ENCODE measurements at regions not wholly inside any gene's neighbourhood (a gene's known extent, or its start where the extent isn't known, plus 50 kb on each side); places are given as distances from the start of the nearest gene placed in this dataset.

DNA sequence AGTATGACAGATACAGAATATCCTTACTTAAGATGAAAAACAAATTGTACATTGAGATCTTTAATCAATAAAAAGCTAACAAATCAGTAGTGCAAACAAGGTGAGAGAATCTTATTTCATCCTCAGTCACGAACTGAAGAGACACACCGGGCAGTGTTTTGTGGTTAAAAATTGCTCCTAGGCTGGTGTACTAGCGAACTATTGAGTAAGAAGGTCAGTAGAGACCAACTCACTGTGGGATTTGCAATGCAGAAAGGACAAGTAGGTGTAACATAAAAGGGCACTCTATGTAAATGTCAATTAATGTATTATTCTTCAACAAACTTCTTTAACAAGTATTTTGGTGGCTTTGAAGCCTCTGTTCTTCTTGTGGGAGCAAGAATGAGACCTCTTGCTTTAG, 260.2 kb upstream of the PPARGC1A start:
- TF ChIP-seq, protein P1, sequence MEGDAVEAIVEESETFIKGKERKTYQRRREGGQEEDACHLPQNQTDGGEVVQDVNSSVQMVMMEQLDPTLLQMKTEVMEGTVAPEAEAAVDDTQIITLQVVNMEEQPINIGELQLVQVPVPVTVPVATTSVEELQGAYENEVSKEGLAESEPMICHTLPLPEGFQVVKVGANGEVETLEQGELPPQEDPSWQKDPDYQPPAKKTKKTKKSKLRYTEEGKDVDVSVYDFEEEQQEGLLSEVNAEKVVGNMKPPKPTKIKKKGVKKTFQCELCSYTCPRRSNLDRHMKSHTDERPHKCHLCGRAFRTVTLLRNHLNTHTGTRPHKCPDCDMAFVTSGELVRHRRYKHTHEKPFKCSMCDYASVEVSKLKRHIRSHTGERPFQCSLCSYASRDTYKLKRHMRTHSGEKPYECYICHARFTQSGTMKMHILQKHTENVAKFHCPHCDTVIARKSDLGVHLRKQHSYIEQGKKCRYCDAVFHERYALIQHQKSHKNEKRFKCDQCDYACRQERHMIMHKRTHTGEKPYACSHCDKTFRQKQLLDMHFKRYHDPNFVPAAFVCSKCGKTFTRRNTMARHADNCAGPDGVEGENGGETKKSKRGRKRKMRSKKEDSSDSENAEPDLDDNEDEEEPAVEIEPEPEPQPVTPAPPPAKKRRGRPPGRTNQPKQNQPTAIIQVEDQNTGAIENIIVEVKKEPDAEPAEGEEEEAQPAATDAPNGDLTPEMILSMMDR (IDR thresholded peaks at IDR 0.05; ENCODE audit: extremely low read depth, insufficient read depth, missing control alignments), result no peak
- no peak for DNase-seq (ENCODE audit: low spot score)
- in situ Hi-C loops (cut with MboI; ENCODE audit: low pct_unique_long_range_greater_than_20kb, low sequenced_read_pairs, unreplicated experiment), result no loop called here

DNA sequence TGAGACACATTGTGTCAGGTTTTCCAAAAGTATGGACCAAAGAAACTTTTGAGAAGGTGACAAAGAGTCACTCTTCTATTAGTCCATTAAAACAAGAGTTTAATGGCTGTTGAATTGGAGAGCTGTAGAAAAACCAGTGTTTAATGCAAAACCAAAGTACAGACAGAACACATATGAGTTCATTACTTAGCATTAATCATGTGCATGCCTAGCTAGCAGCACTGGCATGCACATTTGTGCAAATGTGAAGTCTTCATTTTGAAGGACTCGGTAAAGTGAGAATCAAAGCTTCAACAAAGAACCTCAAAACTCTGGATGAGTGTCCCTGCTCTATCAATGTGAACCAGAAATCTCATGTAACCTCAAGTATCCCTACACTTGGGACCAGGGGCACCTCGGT, 256.3 kb upstream of the PPARGC1A start:
- in situ Hi-C loops (cut with MboI; ENCODE audit: low pct_unique_long_range_greater_than_20kb, low sequenced_read_pairs, unreplicated experiment), result no loop called here
- TF ChIP-seq, protein P1 (IDR thresholded peaks at IDR 0.05; ENCODE audit: extremely low read depth, insufficient read depth, missing control alignments), result no peak
- DNase-seq (ENCODE audit: low spot score), result no peak

DNA sequence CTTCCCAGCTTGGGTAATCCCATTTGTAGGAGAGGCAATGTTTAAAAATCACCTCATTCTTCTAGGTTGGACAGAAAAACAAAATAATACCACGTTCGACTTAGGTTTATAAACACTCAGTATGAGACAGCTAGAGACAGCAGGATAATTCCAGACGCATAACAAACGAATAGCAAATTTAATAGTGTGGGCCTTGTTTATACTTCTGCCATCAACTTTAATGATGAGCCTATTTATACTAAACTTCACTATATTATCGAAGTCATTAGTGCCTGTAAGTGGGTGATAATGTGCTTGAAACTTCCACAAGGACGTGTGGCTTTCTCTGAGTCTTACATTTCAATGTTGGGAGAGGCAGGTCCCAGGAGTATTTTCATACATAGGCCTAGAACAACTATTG, 255.7 kb upstream of the PPARGC1A start:
- no peak for DNase-seq (ENCODE audit: low spot score)
- in situ Hi-C loops (cut with MboI; ENCODE audit: low pct_unique_long_range_greater_than_20kb, low sequenced_read_pairs, unreplicated experiment), result no loop called here
- TF ChIP-seq, protein P1 (IDR thresholded peaks at IDR 0.05; ENCODE audit: extremely low read depth, insufficient read depth, missing control alignments), result no peak

DNA sequence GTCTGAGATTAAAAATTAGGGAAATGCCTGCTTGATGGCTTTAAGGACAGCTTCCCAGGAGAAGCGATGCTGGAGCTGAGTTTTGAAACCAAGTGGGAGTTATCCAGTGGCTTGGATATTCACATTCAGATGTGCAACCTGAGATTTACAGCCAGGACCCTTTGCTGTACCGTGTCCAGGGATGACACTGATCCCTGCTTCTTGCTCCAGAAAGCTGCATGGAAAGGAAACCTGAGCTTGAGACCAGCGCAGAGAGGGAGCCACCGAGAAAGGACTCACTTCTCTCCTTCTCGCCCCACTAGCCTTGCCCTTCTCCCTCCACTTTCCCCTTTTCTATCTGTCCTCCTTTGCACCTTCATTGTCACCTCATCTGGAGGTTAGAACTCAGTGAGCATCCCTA, 254.5 kb upstream of the PPARGC1A start:
- in situ Hi-C loops (cut with MboI; ENCODE audit: low pct_unique_long_range_greater_than_20kb, low sequenced_read_pairs, unreplicated experiment), result no loop called here
- TF ChIP-seq, protein P1 (IDR thresholded peaks at IDR 0.05; ENCODE audit: extremely low read depth, insufficient read depth, missing control alignments), result no peak
- DNase-seq (ENCODE audit: low spot score), result no peak

DNA sequence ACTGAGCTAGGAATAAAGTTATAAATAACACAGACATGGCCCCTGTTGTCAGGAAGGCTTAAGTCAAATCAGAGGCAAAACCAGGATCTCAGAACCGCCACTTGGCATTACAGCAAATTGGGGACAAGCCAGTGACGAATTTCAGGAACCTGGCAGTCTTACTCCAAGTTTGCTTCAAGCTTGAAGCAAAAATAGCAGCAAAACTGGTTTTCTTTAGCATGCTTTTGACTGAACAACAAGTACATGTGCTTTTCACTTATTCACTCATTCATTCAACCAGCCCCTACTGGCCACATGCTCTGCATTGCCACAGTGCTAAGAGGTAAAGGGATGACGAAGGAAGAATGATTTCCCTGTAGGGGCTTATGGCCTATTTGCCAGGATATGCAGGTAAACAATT, 253.9 kb upstream of the PPARGC1A start:
- in situ Hi-C loops (cut with MboI; ENCODE audit: low pct_unique_long_range_greater_than_20kb, low sequenced_read_pairs, unreplicated experiment), result no loop called here

DNA sequence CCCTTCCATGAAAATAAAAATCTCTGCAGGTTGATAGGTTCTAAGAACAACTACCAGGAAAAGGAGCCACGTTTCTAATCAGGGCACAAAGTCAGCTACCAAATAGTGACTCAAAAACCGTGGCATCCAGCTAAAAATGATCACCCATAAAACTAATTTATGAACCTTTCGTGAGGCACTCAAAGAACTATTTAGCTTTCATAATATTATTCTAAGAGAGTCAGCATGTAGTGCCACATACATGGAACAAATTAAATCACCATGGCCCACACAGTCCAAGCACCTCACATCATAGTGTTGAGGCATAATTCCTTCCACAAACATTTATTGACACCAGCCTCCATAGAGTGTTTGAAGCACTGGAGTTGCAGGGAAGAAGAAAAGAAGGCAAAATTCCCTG, 252.0 kb upstream of the PPARGC1A start:
- in situ Hi-C loops (cut with MboI; ENCODE audit: low pct_unique_long_range_greater_than_20kb, low sequenced_read_pairs, unreplicated experiment), result no loop called here
- no peak for DNase-seq (ENCODE audit: low spot score)
- TF ChIP-seq, protein P1 (IDR thresholded peaks at IDR 0.05; ENCODE audit: extremely low read depth, insufficient read depth, missing control alignments), result no peak

More for the DNA sequence above, 253.9 kb upstream of the PPARGC1A start:
- DNase-seq (ENCODE audit: low spot score), result no peak
- TF ChIP-seq, protein P1 (IDR thresholded peaks at IDR 0.05; ENCODE audit: extremely low read depth, insufficient read depth, missing control alignments), result no peak

DNA sequence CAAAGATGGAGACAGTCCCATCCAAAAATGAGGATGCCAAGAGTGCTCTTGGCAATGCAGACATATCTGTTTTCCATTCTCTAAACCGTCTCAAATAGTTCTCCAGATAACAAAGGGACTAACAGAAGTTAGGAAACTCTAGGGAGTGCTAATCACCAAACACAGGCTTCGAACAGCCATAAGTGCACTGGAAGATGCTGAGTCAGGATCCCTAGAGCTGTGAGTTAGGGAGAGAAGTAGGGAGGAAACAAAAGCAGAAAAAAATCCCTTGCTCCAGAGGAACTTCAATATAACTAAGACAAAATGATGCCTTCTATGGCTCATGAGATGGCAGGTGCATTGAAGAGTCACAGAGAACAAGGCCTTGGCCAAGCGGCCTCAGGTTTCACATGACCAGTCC, 251.0 kb upstream of the PPARGC1A start:
- no peak for DNase-seq (ENCODE audit: low spot score)
- TF ChIP-seq, protein P1 (IDR thresholded peaks at IDR 0.05; ENCODE audit: extremely low read depth, insufficient read depth, missing control alignments), result no peak
- in situ Hi-C loops (cut with MboI; ENCODE audit: low pct_unique_long_range_greater_than_20kb, low sequenced_read_pairs, unreplicated experiment), result no loop called here
